GM23338 (cell line): ENCODE measurements at regions not wholly inside any gene's neighbourhood (a gene's known extent, or its start where the extent isn't known, plus 50 kb on each side); places are given as distances from the start of the nearest gene placed in this dataset.

Experiments
- ATAC-seq: fragments of 200-7000 bp; cut with Tn5 transposase; 3 replicates; pipeline ENCODE4 v1.9.1; 2020
- DNase-seq: peaks from one replicate; pipeline ENCODE4 v3.0.0-alpha.2; 2015; ENCODE audit warnings: low spot score
- H2AFZ ChIP-seq: fragments of 200-600 bp; sonication (generic); 2 replicates; pipeline ENCODE4 v1.8.0; 2016; ENCODE audit warnings: antibody characterized with exemption, mild to moderate bottlenecking, moderate library complexity
- H3F3A ChIP-seq: fragments of 200-600 bp; sonication (generic); replicated peaks from 2 replicates; pipeline ENCODE4 v1.8.0; 2017; ENCODE audit warnings: antibody characterized with exemption, mixed run types, low read depth
- H3K27ac ChIP-seq: fragments of 200-600 bp; sonication (generic); 2 replicates; pipeline ENCODE4 v1.6.1; 2016; ENCODE audit warnings: low read depth
- H3K27me3 ChIP-seq: fragments of 200-600 bp; sonication (generic); 2 replicates; pipeline ENCODE4 v1.8.0; 2016; ENCODE audit warnings: mild to moderate bottlenecking, mixed run types, moderate library complexity; ENCODE audit not compliant: insufficient read depth
- H3K36me3 ChIP-seq: fragments of 200-600 bp; sonication (generic); 2 replicates; pipeline ENCODE4 v1.8.0; 2016; ENCODE audit warnings: mild to moderate bottlenecking; ENCODE audit not compliant: insufficient read depth
- H3K4me1 ChIP-seq: fragments of 200-600 bp; sonication (generic); 2 replicates; pipeline ENCODE4 v1.8.0; 2016; ENCODE audit warnings: mild to moderate bottlenecking, moderate library complexity; ENCODE audit not compliant: insufficient read depth
- H3K4me2 ChIP-seq: fragments of 200-600 bp; sonication (generic); 2 replicates; pipeline ENCODE4 v1.7.1; 2017; ENCODE audit warnings: mixed run types
- H3K4me3 ChIP-seq: fragments of 200-600 bp; sonication (generic); 2 replicates; pipeline ENCODE4 v1.6.1; 2016; ENCODE audit warnings: mixed run types
- H3K79me2 ChIP-seq: fragments of 200-600 bp; sonication (generic); replicated peaks from 2 replicates; pipeline ENCODE4 v1.8.0; 2017; ENCODE audit warnings: mild to moderate bottlenecking; ENCODE audit not compliant: insufficient read depth
- H3K9me2 ChIP-seq: fragments of 200-600 bp; sonication (generic); 2 replicates; pipeline ENCODE4 v1.8.0; 2017; ENCODE audit not compliant: insufficient read depth
- H4K20me1 ChIP-seq: fragments of 200-600 bp; sonication (generic); replicated peaks from 2 replicates; pipeline ENCODE4 v1.8.0; 2017; ENCODE audit warnings: mild to moderate bottlenecking; ENCODE audit not compliant: insufficient read depth
- H3K27ac Mint-ChIP-seq: 2 replicates; pipeline ENCODE4 v1.8.0; 2020; ENCODE audit warnings: inconsistent platforms, mild to moderate bottlenecking, moderate library complexity, mixed read lengths
- H3K27me3 Mint-ChIP-seq: 3 replicates; pipeline ENCODE4 v1.8.0; 2022; ENCODE audit warnings: low read depth, mild to moderate bottlenecking, moderate library complexity, mixed read lengths, inconsistent platforms; ENCODE audit not compliant: insufficient read depth, poor library complexity
- H3K36me3 Mint-ChIP-seq: 3 replicates; pipeline ENCODE4 v1.8.0; 2021; ENCODE audit warnings: low read depth, mild to moderate bottlenecking, inconsistent platforms, moderate library complexity, mixed read lengths
- H3K4me1 Mint-ChIP-seq: 3 replicates; pipeline ENCODE4 v1.8.0; 2020; ENCODE audit warnings: mild to moderate bottlenecking, inconsistent platforms, mixed read lengths
- H3K4me3 Mint-ChIP-seq: 3 replicates; pipeline ENCODE4 v1.8.0; 2021; ENCODE audit warnings: moderate library complexity, mild to moderate bottlenecking, inconsistent platforms, mixed read lengths
- H3K9me3 Mint-ChIP-seq: 3 replicates; pipeline ENCODE4 v1.8.0; 2020; ENCODE audit warnings: moderate library complexity, mild to moderate bottlenecking, inconsistent platforms, mixed read lengths
- CREB1 ChIP-seq: fragments of 250-450 bp; sonication (Bioruptor Pico); IDR thresholded peaks from 2 replicates; pipeline ENCODE4 v1.5.0; 2020; ENCODE audit warnings: low read depth, mild to moderate bottlenecking, moderate library complexity
- EZH2 ChIP-seq: fragments of 200-600 bp; sonication (generic); IDR thresholded peaks from one replicate; pipeline ENCODE4 v1.8.0; 2017; ENCODE audit warnings: antibody characterized with exemption, mild to moderate bottlenecking, low read depth; ENCODE audit not compliant: unreplicated experiment
- EZH2phosphoT487 ChIP-seq: fragments of 200-600 bp; sonication (generic); IDR thresholded peaks from one replicate; pipeline ENCODE4 v1.8.1; 2018; ENCODE audit warnings: antibody characterized with exemption; ENCODE audit not compliant: unreplicated experiment
- JUNB ChIP-seq: IDR thresholded peaks from one replicate; pipeline ENCODE4 v1.6.1; 2016; ENCODE audit warnings: antibody characterized with exemption; ENCODE audit not compliant: unreplicated experiment
- NANOG ChIP-seq: IDR thresholded peaks from 2 replicates; pipeline ENCODE4 v1.6.1; 2016; ENCODE audit warnings: antibody characterized with exemption, borderline replicate concordance
- POLR2AphosphoS5 ChIP-seq: IDR thresholded peaks from 2 replicates; pipeline ENCODE4 v1.6.1; 2016; ENCODE audit warnings: antibody characterized with exemption, low read depth
- STAT1 ChIP-seq: IDR thresholded peaks from one replicate; pipeline ENCODE4 v1.6.1; 2016; ENCODE audit warnings: antibody characterized with exemption; ENCODE audit not compliant: unreplicated experiment
- ZNF114 ChIP-seq: fragments of 250-450 bp; sonication (Bioruptor Pico); IDR thresholded peaks from 2 replicates; pipeline ENCODE4 v1.5.0; 2020; ENCODE audit warnings: mild to moderate bottlenecking, moderate library complexity
- ZNF331 ChIP-seq: fragments of 250-450 bp; sonication (Bioruptor Pico); IDR thresholded peaks from 2 replicates; pipeline ENCODE4 v1.5.0; 2020; ENCODE audit warnings: low read depth, mild to moderate bottlenecking, moderate library complexity
- TF ChIP-seq, protein P1 (sequence below): IDR thresholded peaks from one replicate; pipeline ENCODE4 v1.6.1; 2018; ENCODE audit warnings: antibody characterized with exemption; ENCODE audit not compliant: unreplicated experiment
- TF ChIP-seq, protein P2 (sequence below): fragments of 250-450 bp; sonication (Bioruptor Pico); IDR thresholded peaks from 2 replicates; pipeline ENCODE4 v1.5.0; 2020; ENCODE audit warnings: mild to moderate bottlenecking, moderate library complexity
- TF ChIP-seq, protein P3 (sequence below), 2 experiments: fragments of 200-600 bp in 1 of 2; sonication (generic) in 1 of 2; conservative IDR thresholded peaks; 2 replicates each; pipeline versions ENCODE4 v1.5.1 to v1.6.1; 2016 to 2017; ENCODE audit warnings: antibody characterized with exemption in 2 of 2, low read depth in 2 of 2, mild to moderate bottlenecking in 2 of 2, moderate library complexity in 1 of 2
- TF ChIP-seq, protein P4 (sequence below): IDR thresholded peaks from 2 replicates; pipeline ENCODE4 v1.6.1; 2016; ENCODE audit warnings: antibody characterized with exemption

DNA sequence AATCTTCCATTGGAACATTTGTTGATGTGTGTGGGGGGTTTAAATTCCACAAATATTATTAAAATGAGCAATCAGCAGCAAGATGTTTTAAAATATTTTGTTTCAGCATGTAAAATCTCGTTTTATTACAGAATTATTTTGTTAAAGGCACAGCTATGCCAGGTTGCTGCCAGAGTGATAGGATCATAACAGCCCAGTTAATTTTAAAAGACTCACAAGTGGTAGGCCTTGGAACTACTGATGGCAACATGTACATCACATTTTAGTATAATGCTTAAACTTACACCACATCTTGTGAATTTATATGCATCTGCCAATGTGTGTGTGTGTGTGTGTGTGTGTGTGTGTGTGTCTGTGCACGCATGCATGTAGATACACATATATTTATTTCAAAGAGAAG lies 97.8 kb upstream of the SPRY1 start:
- no peak for ATAC-seq

More for the DNA sequence above, 97.8 kb upstream of the SPRY1 start:
- H3F3A ChIP-seq = no peaks in the 10 kb centered on the region
- H3K36me3 ChIP-seq = no peaks in the 10 kb centered on the region
- no peaks in the 10 kb centered on the region for H3K27me3 ChIP-seq
- H3K27ac ChIP-seq = no peak overlapping the region
- H3K4me3 ChIP-seq = no peak overlapping the region
- DNase-seq = no peak
- no peaks in the 10 kb centered on the region for H4K20me1 ChIP-seq
- peaks cover 30% of the 10 kb centered on the region for H3K4me1 ChIP-seq
- TF ChIP-seq, protein P1, sequence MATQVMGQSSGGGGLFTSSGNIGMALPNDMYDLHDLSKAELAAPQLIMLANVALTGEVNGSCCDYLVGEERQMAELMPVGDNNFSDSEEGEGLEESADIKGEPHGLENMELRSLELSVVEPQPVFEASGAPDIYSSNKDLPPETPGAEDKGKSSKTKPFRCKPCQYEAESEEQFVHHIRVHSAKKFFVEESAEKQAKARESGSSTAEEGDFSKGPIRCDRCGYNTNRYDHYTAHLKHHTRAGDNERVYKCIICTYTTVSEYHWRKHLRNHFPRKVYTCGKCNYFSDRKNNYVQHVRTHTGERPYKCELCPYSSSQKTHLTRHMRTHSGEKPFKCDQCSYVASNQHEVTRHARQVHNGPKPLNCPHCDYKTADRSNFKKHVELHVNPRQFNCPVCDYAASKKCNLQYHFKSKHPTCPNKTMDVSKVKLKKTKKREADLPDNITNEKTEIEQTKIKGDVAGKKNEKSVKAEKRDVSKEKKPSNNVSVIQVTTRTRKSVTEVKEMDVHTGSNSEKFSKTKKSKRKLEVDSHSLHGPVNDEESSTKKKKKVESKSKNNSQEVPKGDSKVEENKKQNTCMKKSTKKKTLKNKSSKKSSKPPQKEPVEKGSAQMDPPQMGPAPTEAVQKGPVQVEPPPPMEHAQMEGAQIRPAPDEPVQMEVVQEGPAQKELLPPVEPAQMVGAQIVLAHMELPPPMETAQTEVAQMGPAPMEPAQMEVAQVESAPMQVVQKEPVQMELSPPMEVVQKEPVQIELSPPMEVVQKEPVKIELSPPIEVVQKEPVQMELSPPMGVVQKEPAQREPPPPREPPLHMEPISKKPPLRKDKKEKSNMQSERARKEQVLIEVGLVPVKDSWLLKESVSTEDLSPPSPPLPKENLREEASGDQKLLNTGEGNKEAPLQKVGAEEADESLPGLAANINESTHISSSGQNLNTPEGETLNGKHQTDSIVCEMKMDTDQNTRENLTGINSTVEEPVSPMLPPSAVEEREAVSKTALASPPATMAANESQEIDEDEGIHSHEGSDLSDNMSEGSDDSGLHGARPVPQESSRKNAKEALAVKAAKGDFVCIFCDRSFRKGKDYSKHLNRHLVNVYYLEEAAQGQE = no peak
- TF ChIP-seq ZNF114 (CRISPR knock-in tag) = no peak
- TF ChIP-seq CREB1 (CRISPR knock-in tag) = no peak
- no peak for TF ChIP-seq ZNF331
- TF ChIP-seq EZH2 = no peak
- no peak for TF ChIP-seq POLR2AphosphoS5
- TF ChIP-seq EZH2phosphoT487 = no peak
- TF ChIP-seq NANOG = no peak
- TF ChIP-seq, protein P2, sequence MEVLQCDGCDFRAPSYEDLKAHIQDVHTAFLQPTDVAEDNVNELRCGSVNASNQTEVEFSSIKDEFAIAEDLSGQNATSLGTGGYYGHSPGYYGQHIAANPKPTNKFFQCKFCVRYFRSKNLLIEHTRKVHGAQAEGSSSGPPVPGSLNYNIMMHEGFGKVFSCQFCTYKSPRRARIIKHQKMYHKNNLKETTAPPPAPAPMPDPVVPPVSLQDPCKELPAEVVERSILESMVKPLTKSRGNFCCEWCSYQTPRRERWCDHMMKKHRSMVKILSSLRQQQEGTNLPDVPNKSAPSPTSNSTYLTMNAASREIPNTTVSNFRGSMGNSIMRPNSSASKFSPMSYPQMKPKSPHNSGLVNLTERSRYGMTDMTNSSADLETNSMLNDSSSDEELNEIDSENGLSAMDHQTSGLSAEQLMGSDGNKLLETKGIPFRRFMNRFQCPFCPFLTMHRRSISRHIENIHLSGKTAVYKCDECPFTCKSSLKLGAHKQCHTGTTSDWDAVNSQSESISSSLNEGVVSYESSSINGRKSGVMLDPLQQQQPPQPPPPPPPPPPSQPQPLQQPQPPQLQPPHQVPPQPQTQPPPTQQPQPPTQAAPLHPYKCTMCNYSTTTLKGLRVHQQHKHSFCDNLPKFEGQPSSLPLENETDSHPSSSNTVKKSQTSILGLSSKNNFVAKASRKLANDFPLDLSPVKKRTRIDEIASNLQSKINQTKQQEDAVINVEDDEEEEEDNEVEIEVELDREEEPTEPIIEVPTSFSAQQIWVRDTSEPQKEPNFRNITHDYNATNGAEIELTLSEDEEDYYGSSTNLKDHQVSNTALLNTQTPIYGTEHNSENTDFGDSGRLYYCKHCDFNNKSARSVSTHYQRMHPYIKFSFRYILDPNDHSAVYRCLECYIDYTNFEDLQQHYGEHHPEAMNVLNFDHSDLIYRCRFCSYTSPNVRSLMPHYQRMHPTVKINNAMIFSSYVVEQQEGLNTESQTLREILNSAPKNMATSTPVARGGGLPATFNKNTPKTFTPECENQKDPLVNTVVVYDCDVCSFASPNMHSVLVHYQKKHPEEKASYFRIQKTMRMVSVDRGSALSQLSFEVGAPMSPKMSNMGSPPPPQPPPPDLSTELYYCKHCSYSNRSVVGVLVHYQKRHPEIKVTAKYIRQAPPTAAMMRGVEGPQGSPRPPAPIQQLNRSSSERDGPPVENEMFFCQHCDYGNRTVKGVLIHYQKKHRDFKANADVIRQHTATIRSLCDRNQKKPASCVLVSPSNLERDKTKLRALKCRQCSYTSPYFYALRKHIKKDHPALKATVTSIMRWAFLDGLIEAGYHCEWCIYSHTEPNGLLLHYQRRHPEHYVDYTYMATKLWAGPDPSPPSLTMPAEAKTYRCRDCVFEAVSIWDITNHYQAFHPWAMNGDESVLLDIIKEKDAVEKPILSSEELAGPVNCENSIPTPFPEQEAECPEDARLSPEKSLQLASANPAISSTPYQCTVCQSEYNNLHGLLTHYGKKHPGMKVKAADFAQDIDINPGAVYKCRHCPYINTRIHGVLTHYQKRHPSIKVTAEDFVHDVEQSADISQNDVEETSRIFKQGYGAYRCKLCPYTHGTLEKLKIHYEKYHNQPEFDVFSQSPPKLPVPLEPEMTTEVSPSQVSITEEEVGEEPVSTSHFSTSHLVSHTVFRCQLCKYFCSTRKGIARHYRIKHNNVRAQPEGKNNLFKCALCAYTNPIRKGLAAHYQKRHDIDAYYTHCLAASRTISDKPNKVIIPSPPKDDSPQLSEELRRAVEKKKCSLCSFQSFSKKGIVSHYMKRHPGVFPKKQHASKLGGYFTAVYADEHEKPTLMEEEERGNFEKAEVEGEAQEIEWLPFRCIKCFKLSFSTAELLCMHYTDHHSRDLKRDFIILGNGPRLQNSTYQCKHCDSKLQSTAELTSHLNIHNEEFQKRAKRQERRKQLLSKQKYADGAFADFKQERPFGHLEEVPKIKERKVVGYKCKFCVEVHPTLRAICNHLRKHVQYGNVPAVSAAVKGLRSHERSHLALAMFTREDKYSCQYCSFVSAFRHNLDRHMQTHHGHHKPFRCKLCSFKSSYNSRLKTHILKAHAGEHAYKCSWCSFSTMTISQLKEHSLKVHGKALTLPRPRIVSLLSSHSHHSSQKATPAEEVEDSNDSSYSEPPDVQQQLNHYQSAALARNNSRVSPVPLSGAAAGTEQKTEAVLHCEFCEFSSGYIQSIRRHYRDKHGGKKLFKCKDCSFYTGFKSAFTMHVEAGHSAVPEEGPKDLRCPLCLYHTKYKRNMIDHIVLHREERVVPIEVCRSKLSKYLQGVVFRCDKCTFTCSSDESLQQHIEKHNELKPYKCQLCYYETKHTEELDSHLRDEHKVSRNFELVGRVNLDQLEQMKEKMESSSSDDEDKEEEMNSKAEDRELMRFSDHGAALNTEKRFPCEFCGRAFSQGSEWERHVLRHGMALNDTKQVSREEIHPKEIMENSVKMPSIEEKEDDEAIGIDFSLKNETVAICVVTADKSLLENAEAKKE (CRISPR knock-in tag) = no peak
- no peak for TF ChIP-seq JUNB
- TF ChIP-seq STAT1 = no peak
- TF ChIP-seq, protein P3, sequence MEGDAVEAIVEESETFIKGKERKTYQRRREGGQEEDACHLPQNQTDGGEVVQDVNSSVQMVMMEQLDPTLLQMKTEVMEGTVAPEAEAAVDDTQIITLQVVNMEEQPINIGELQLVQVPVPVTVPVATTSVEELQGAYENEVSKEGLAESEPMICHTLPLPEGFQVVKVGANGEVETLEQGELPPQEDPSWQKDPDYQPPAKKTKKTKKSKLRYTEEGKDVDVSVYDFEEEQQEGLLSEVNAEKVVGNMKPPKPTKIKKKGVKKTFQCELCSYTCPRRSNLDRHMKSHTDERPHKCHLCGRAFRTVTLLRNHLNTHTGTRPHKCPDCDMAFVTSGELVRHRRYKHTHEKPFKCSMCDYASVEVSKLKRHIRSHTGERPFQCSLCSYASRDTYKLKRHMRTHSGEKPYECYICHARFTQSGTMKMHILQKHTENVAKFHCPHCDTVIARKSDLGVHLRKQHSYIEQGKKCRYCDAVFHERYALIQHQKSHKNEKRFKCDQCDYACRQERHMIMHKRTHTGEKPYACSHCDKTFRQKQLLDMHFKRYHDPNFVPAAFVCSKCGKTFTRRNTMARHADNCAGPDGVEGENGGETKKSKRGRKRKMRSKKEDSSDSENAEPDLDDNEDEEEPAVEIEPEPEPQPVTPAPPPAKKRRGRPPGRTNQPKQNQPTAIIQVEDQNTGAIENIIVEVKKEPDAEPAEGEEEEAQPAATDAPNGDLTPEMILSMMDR (conservative IDR thresholded peaks at IDR 0.05; ENCODE audit: low read depth in 2 of 2) = no peak
- TF ChIP-seq, protein P4, sequence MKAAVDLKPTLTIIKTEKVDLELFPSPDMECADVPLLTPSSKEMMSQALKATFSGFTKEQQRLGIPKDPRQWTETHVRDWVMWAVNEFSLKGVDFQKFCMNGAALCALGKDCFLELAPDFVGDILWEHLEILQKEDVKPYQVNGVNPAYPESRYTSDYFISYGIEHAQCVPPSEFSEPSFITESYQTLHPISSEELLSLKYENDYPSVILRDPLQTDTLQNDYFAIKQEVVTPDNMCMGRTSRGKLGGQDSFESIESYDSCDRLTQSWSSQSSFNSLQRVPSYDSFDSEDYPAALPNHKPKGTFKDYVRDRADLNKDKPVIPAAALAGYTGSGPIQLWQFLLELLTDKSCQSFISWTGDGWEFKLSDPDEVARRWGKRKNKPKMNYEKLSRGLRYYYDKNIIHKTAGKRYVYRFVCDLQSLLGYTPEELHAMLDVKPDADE = no peak
- Mint-ChIP-seq H3K27me3 (no peaks in the 10 kb centered on the region), H3K4me3 (no peak overlapping the region), H3K9me3 (no peaks in the 10 kb centered on the region), H3K4me1 (peaks cover 48% of the 10 kb centered on the region), H3K27ac (no peak overlapping the region), H3K36me3 (peaks cover 2% of the 10 kb centered on the region; the same call in 1 of the 3 replicates)
- no peaks in the 10 kb centered on the region for H3K79me2 ChIP-seq
- H3K9me2 ChIP-seq = peaks cover 3% of the 10 kb centered on the region; the same call in 1 of the 2 replicates
- H3K4me2 ChIP-seq = no peak overlapping the region
- no peak overlapping the region for H2AFZ ChIP-seq
